Activated naive CD8-positive, alpha-beta T cell treated with anti-CD3 and anti-CD28 coated beads, Interleukin-2, amount 50 U/mL, for 24 hours (primary cell): ENCODE measurements at regions not wholly inside any gene's neighbourhood (a gene's known extent, or its start where the extent isn't known, plus 50 kb on each side); places are given as distances from the start of the nearest gene placed in this dataset.
"Not testable (repeated sequence)": the region's sequence is repeated elsewhere in the genome, so short reads cannot be mapped to it uniquely, and the experiment has no call there.

Experiments
- ATAC-seq: fragments of 150-1000 bp; cut with Tn5 transposase; one replicate; pipeline ENCODE4 v1.10.0; 2021
- DNase-seq: peaks from one replicate; pipeline ENCODE4 v3.0.0; 2021
- H3K27ac Mint-ChIP-seq: one replicate; pipeline ENCODE4 v1.8.0; 2021; ENCODE audit warnings: mild to moderate bottlenecking, mixed read lengths
- H3K27me3 Mint-ChIP-seq: one replicate; pipeline ENCODE4 v1.8.0; 2021; ENCODE audit warnings: mixed read lengths
- H3K36me3 Mint-ChIP-seq: one replicate; pipeline ENCODE4 v1.8.0; 2021; ENCODE audit warnings: low read depth, mixed read lengths
- H3K4me1 Mint-ChIP-seq: one replicate; pipeline ENCODE4 v1.8.0; 2021; ENCODE audit warnings: mixed read lengths
- H3K4me3 Mint-ChIP-seq: one replicate; pipeline ENCODE4 v1.8.0; 2021; ENCODE audit warnings: mild to moderate bottlenecking, moderate library complexity, mixed read lengths
- H3K9me3 Mint-ChIP-seq: one replicate; pipeline ENCODE4 v1.8.0; 2021; ENCODE audit warnings: mixed read lengths

DNA sequence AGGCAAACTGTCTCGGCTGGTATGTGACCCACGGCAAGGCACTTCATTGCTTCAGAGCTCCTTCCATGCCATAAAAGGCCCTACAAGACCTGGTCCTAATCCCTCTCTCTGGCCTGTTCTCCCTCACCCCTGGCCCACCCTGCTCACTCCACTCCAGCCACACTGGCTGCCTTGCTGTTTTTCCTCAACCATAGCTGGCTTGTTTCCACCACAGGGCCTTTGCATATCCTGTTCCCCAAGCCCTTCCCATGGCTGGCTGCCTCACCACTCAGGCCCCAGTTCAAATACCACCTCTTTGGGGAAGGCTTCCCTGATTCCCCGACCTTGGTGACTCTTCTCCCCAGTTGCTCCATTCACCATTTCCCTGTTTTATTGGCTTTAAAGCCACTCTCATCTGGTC lies 230.8 kb upstream of the FRG2C start:
- H3K36me3 Mint-ChIP-seq, H3K9me3 Mint-ChIP-seq, ATAC-seq, DNase-seq, H3K27me3 Mint-ChIP-seq: not testable (repeated sequence)
- Mint-ChIP-seq H3K4me1 (peaks cover 29% of the 10 kb centered on the region), H3K27ac (peak overlapping the region; percentile 94), H3K4me3 (peak overlapping the region; percentile 91)

DNA sequence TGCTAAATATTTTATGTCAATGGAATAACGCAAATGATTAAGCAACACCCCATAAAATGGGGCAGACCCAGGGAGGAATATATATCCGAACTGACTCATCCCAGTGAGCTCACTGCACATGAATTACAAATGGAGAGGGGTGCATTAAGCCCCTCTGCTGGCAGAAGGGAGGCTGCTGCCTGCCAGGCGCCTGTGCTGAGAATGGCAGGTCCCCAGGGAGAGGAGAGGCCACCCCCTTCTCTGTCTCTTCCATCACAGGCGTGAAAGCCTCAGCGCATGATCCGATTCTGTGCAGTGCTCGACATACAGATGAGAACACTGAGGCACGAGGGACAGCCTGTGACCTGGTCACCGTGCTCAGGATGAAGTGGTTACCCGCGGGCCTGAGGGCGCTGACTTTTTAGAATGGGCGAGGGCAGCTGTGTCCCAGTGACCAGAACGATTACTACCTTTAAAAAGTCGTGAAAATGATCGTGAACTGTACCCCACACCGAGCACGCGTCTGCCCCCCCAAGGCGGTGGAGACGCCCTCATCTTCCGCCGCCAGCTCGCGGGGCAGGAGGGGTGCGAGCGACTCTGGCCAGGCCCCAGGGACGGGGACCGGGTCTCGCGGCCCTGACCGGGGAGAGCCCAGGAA lies 229.7 kb upstream of the FRG2C start:
- H3K36me3 Mint-ChIP-seq, H3K27me3 Mint-ChIP-seq, ATAC-seq, H3K9me3 Mint-ChIP-seq: not testable (repeated sequence)
- H3K4me3 Mint-ChIP-seq = peak overlapping the region; percentile 91
- H3K4me1 Mint-ChIP-seq = peaks cover 23% of the 10 kb centered on the region
- DNase-seq = peak; percentile 23
- H3K27ac Mint-ChIP-seq = peak overlapping the region; percentile 94

DNA sequence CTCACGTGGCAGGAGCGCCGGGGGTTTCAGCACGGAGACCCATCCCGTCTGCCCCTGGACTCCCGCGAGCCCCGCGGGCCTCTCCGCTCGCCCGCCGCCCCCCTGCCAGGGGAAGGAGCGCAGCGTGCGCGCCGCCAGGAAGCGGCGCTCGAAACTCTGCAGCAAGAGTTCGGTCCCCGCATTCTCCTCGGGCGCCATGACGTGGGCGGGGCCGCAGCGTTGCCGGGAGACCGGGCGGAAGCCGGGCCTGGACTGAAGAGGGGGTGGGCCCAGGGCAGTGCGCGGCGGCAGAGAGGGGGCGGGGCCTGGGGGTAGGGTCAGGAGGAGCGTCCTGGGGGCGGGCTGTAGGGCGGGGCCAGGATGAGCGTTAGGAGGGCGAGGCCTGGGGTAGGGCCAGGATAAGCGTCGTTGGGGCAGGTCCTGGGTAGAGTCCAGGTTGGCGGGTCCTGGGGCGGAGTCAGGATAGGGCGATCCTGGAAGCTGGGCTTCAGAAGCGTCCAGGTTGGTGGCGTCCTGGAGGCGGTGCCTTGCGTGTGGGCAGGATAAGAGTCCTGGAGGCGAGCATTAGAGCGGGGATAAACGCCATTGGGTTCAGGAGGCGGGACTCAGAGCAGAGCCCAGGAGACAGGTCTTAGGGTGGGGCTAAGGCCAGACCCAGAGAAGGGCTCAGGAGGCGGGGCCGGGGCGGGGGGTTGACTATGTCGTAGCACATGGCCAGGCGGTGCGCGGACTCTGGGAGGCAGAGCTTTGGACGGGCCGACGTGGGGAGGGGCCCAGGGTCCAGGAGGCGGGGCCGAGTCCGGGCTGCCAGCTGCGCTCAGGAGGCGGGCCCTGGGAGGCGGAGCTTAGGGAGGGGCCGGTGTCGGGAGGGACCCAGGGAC lies 229.0 kb upstream of the FRG2C start:
- Mint-ChIP-seq H3K27ac (peak overlapping the region; percentile 94), H3K4me1 (peaks cover 20% of the 10 kb centered on the region), H3K4me3 (peak overlapping the region; percentile 91)
- ATAC-seq = peak; percentile 100
- DNase-seq = peak; percentile 98
- H3K9me3 Mint-ChIP-seq, H3K36me3 Mint-ChIP-seq, H3K27me3 Mint-ChIP-seq: not testable (repeated sequence)

- H3K4me3 Mint-ChIP-seq = peak overlapping the region; percentile 91
- H3K4me1 Mint-ChIP-seq = peaks cover 20% of the 10 kb centered on the region
- not testable (repeated sequence) for H3K9me3 Mint-ChIP-seq, DNase-seq, H3K27me3 Mint-ChIP-seq, H3K36me3 Mint-ChIP-seq, ATAC-seq
- peak overlapping the region; percentile 27 for H3K27ac Mint-ChIP-seq
These were observed 228.2 kb upstream of the FRG2C start for GRCh38 chr3:75435794-75436400.

GRCh38 chr3:75440986-75441385 lies 223.1 kb upstream of the FRG2C start:
- not testable (repeated sequence) for H3K4me1 Mint-ChIP-seq, H3K4me3 Mint-ChIP-seq, ATAC-seq, H3K9me3 Mint-ChIP-seq, H3K27me3 Mint-ChIP-seq, H3K36me3 Mint-ChIP-seq, DNase-seq, H3K27ac Mint-ChIP-seq

DNA sequence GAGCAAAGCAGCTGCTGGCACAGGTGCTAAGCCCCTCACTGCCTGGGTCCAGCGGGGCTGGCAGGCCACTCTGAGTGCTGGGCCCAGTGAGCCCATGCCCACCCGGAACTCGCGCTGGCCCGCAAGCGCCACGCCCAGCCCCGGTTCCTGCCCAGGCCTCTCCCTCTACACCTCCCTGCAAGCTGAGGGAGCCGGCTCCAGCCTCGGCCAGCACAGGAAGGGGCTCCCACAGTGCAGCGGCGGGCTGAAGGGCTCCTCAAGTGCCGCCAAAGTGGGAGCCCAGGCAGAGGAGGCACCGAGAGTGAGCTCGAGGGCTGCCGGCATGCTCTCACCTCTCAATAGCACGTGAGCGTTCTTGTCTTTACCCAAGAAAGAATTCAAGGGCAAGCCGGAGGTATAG lies 219.5 kb upstream of the FRG2C start:
- not testable (repeated sequence) for H3K27me3 Mint-ChIP-seq, H3K4me1 Mint-ChIP-seq, H3K4me3 Mint-ChIP-seq, ATAC-seq, H3K9me3 Mint-ChIP-seq, DNase-seq, H3K27ac Mint-ChIP-seq, H3K36me3 Mint-ChIP-seq

DNA sequence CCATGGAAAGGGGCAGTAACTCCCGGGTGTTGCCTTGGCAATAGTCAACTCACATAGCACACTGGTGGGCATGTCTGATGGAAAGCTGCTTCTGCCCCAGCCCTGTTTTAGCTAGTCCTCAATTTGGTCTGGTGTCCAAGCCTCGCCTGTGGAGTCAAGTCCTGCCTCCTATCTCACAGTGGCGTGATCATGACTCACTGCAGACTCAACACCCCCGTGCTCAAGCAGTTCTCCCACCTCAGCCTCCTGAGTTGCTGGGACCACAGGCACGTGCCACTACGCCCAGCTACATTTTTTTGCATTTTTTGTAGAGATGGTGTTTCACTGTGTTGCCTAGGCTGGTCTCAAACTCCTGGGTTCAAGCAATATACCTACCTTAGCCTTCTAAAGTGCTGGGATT lies 218.9 kb upstream of the FRG2C start:
- DNase-seq, H3K9me3 Mint-ChIP-seq, H3K27me3 Mint-ChIP-seq, H3K4me1 Mint-ChIP-seq, ATAC-seq, H3K36me3 Mint-ChIP-seq, H3K27ac Mint-ChIP-seq, H3K4me3 Mint-ChIP-seq: not testable (repeated sequence)

GRCh38 chr3:75446948-75447347 lies 217.2 kb upstream of the FRG2C start:
- H3K4me3 Mint-ChIP-seq, ATAC-seq, H3K27ac Mint-ChIP-seq, H3K36me3 Mint-ChIP-seq, H3K4me1 Mint-ChIP-seq, H3K9me3 Mint-ChIP-seq, DNase-seq, H3K27me3 Mint-ChIP-seq: not testable (repeated sequence)

GRCh38 chr3:75453328-75453727 lies 210.8 kb upstream of the FRG2C start:
- ATAC-seq, H3K4me3 Mint-ChIP-seq, DNase-seq, H3K27me3 Mint-ChIP-seq, H3K27ac Mint-ChIP-seq, H3K9me3 Mint-ChIP-seq, H3K4me1 Mint-ChIP-seq, H3K36me3 Mint-ChIP-seq: not testable (repeated sequence)

- H3K9me3 Mint-ChIP-seq, H3K27me3 Mint-ChIP-seq, H3K4me1 Mint-ChIP-seq, H3K27ac Mint-ChIP-seq, H3K36me3 Mint-ChIP-seq, H3K4me3 Mint-ChIP-seq, DNase-seq, ATAC-seq: not testable (repeated sequence)
These were observed 210.3 kb upstream of the FRG2C start for GRCh38 chr3:75453839-75454238.

DNA sequence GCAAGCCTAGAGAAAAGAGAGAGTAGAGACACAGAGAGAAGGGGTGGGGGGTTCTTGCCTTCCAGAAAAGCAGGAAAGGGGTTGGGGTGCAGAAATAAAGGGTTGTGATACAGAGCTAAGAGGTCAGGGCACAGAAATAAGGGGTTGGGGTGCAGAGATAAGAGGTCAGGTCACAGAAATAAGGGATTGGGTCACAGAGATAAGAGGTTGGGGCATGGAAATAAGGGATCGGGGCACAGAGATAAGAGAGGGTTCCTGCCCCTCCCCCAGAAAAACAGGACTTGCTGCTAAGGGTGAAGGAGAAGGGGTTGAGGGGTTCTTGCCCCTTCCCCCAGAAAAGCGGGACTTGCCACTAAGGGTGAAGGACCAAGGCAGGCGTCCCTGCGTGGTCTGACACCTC lies 189.6 kb upstream of the FRG2C start:
- not testable (repeated sequence) for H3K27me3 Mint-ChIP-seq, H3K4me1 Mint-ChIP-seq, H3K36me3 Mint-ChIP-seq, H3K4me3 Mint-ChIP-seq, DNase-seq, ATAC-seq, H3K27ac Mint-ChIP-seq, H3K9me3 Mint-ChIP-seq

DNA sequence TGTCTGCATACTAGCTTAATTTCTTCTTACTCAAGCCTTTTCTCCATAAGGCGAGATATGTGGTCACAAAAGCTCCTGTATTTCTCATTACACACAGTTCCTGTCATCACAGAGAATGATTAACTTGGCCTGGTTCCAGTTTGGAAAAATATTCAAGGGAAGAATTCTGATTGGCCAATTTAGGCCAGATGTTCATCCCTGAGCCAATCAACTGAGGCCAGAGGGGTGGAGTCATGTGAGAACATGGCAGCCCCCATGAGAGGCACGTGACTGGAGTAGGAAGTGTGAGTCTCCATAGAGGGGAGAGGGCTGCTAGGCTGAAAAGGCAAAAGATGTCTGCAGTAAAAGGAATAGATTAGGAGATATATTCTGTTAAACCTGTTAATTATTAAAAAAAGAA lies 167.5 kb upstream of the FRG2C start:
- not testable (repeated sequence) for ATAC-seq, H3K27ac Mint-ChIP-seq, H3K4me1 Mint-ChIP-seq, H3K27me3 Mint-ChIP-seq, H3K36me3 Mint-ChIP-seq, H3K4me3 Mint-ChIP-seq, DNase-seq
- H3K9me3 Mint-ChIP-seq = peaks cover 19% of the 10 kb centered on the region

- ATAC-seq, H3K27me3 Mint-ChIP-seq, DNase-seq, H3K27ac Mint-ChIP-seq, H3K4me3 Mint-ChIP-seq, H3K36me3 Mint-ChIP-seq, H3K4me1 Mint-ChIP-seq: not testable (repeated sequence)
- peaks cover 47% of the 10 kb centered on the region for H3K9me3 Mint-ChIP-seq
These were observed 163.8 kb upstream of the FRG2C start for GRCh38 chr3:75500357-75500756.

DNA sequence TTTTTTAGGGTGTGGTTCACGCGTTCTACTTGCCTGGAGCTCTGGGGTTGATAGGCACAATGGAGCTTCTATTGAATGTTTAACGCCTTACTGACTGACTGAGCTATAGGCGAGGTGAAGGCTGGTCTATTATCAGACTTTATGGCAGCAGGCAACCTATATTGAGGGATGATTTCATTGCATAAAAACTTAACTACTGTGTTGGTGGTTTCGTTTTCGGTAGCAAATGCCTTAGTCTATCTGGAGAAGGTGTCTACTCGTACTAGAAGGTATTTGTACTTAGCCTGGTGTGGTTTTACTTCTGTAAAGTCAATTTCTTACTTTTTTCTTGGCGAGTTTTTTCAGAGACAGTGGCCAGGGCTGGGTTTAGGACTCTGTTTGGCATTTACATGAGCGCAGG lies 162.0 kb upstream of the FRG2C start:
- not testable (repeated sequence) for H3K4me1 Mint-ChIP-seq, DNase-seq, H3K36me3 Mint-ChIP-seq, ATAC-seq, H3K27ac Mint-ChIP-seq, H3K4me3 Mint-ChIP-seq, H3K27me3 Mint-ChIP-seq
- H3K9me3 Mint-ChIP-seq = peaks cover 46% of the 10 kb centered on the region
